ENCODE measurements at regions not wholly inside any gene's neighbourhood (a gene's known extent, or its start where the extent isn't known, plus 50 kb on each side); places are given as distances from the start of the nearest gene placed in this dataset.

GRCh38 chr4:123191728-123192127 is 204.9 kb upstream of the SPRY1 start:
- CTCF ChIA-PET: interaction anchor here in 1 of 2 donors (0.5 kb wide), 1 partner anchor 1267 kb away, joined by 3 read pairs; no protein-coding TSS in a partner anchor
- POLR2A ChIA-PET: no interaction called here

GRCh38 chr4:123193802-123194367 is 202.7 kb upstream of the SPRY1 start:
- no CpG with 5 or more reads among the region's 3 CpGs for WGBS (ENCODE audit: insufficient coverage)
- Mint-ChIP-seq H3K36me3 (peaks cover 16% of the 10 kb centered on the region), H3K9me3 (no peaks in the 10 kb centered on the region), H3K4me3 (no peak overlapping the region), H3K4me1 (peaks cover 0 to 3% (median 0%) of the 10 kb centered on the region in 3 donors), H3K27me3 (no peaks in the 10 kb centered on the region), H3K27ac (no peak overlapping the region)
- DNase-seq (no peak), ATAC-seq (replicated peaks in 1 of 4) (no peak)
- H3K9me3 ChIP-seq: no peaks in the 10 kb centered on the region
- H3K27me3 ChIP-seq (replicated peaks in 1 of 2; ENCODE audit: control insufficient read depth in 2 of 2, extremely low read depth in 1 of 2, insufficient read depth in 2 of 2, low read length in 1 of 2): no peaks in the 10 kb centered on the region
- ChIA-PET POLR2A (no interaction called here), CTCF (no interaction called here)
- H3K27ac ChIP-seq (ENCODE audit: low read length): no peak overlapping the region
- no peaks in the 10 kb centered on the region for H3K36me3 ChIP-seq (ENCODE audit: control insufficient read depth in 2 of 2, extremely low read depth in 1 of 2, insufficient read depth in 1 of 2, low read length in 1 of 2)
- H3K4me3 ChIP-seq (ENCODE audit: control insufficient read depth in 1 of 2, extremely low read depth in 1 of 2, low read length in 1 of 2): no peak overlapping the region
- H3K4me1 ChIP-seq (ENCODE audit: control insufficient read depth in 1 of 2, extremely low read depth in 1 of 2, insufficient read depth in 2 of 2, low read length in 2 of 2): no peaks in the 10 kb centered on the region

More at GRCh38 chr4:123191728-123192127, 204.9 kb upstream of the SPRY1 start:
- Histone ChIP-seq H3K36me3 (ENCODE audit: control insufficient read depth in 2 of 2, extremely low read depth in 1 of 2, insufficient read depth in 1 of 2, low read length in 1 of 2) (no peaks in the 10 kb centered on the region), H3K9me3 (no peaks in the 10 kb centered on the region), H3K4me3 (ENCODE audit: control insufficient read depth in 1 of 2, extremely low read depth in 1 of 2, low read length in 1 of 2) (no peak overlapping the region), H3K27ac (ENCODE audit: low read length) (no peak overlapping the region), H3K4me1 (ENCODE audit: control insufficient read depth in 1 of 2, extremely low read depth in 1 of 2, insufficient read depth in 2 of 2, low read length in 2 of 2) (no peaks in the 10 kb centered on the region), H3K27me3 (replicated peaks in 1 of 2; ENCODE audit: control insufficient read depth in 2 of 2, extremely low read depth in 1 of 2, insufficient read depth in 2 of 2, low read length in 1 of 2) (no peaks in the 10 kb centered on the region)
- Mint-ChIP-seq H3K9me3 (no peaks in the 10 kb centered on the region), H3K4me3 (no peak overlapping the region), H3K27ac (no peak overlapping the region), H3K27me3 (no peaks in the 10 kb centered on the region), H3K4me1 (peaks cover 0 to 3% (median 0%) of the 10 kb centered on the region in 3 donors), H3K36me3 (peaks cover 16% of the 10 kb centered on the region)
- ATAC-seq (replicated peaks in 1 of 4) (no peak), DNase-seq (no peak)
- WGBS (ENCODE audit: insufficient coverage): no CpG with 5 or more reads among the region's 2 CpGs

- Mint-ChIP-seq H3K36me3 (peaks cover 23% of the 10 kb centered on the region), H3K27ac (no peak overlapping the region), H3K27me3 (no peaks in the 10 kb centered on the region), H3K9me3 (no peaks in the 10 kb centered on the region), H3K4me1 (no peaks in the 10 kb centered on the region), H3K4me3 (no peak overlapping the region)
- no peaks in the 10 kb centered on the region for H3K27me3 ChIP-seq (replicated peaks in 1 of 2; ENCODE audit: control insufficient read depth in 2 of 2, extremely low read depth in 1 of 2, insufficient read depth in 2 of 2, low read length in 1 of 2)
- WGBS (ENCODE audit: insufficient coverage): no CpG with 5 or more reads among the region's 2 CpGs
- DNase-seq (no peak), ATAC-seq (replicated peaks in 1 of 4) (no peak)
- H3K4me3 ChIP-seq (ENCODE audit: control insufficient read depth in 1 of 2, extremely low read depth in 1 of 2, low read length in 1 of 2): no peak overlapping the region
- CTCF ChIA-PET: interaction anchor here in 1 of 2 donors (0.5 to 0.6 kb wide), 2 partner anchors 11 to 13 kb away, joined by 3 to 8 read pairs; no protein-coding TSS in a partner anchor
- H3K4me1 ChIP-seq (ENCODE audit: control insufficient read depth in 1 of 2, extremely low read depth in 1 of 2, insufficient read depth in 2 of 2, low read length in 2 of 2): no peaks in the 10 kb centered on the region
- H3K36me3 ChIP-seq (ENCODE audit: control insufficient read depth in 2 of 2, extremely low read depth in 1 of 2, insufficient read depth in 1 of 2, low read length in 1 of 2): no peaks in the 10 kb centered on the region
- no peaks in the 10 kb centered on the region for H3K9me3 ChIP-seq
- H3K27ac ChIP-seq (ENCODE audit: low read length): no peak overlapping the region
- POLR2A ChIA-PET: no interaction called here
Measured at GRCh38 chr4:123198706-123199105, 197.9 kb upstream of the SPRY1 start.

- CTCF ChIA-PET: interaction anchor here in 1 of 2 donors (0.6 kb wide), 1 partner anchor 18 kb away, joined by 3 read pairs; no protein-coding TSS in a partner anchor
- POLR2A ChIA-PET: no interaction called here
- 100% methylated on average over 3 of the region's 7 CpGs for WGBS (ENCODE audit: insufficient coverage)
- no peak for DNase-seq
- no peaks in the 10 kb centered on the region for H3K4me1 ChIP-seq (ENCODE audit: control insufficient read depth in 1 of 2, extremely low read depth in 1 of 2, insufficient read depth in 2 of 2, low read length in 2 of 2)
- Mint-ChIP-seq H3K27me3 (no peaks in the 10 kb centered on the region), H3K36me3 (peaks cover 26% of the 10 kb centered on the region), H3K4me1 (no peaks in the 10 kb centered on the region), H3K9me3 (no peaks in the 10 kb centered on the region), H3K27ac (no peak overlapping the region), H3K4me3 (no peak overlapping the region)
- H3K36me3 ChIP-seq (ENCODE audit: control insufficient read depth in 2 of 2, extremely low read depth in 1 of 2, insufficient read depth in 1 of 2, low read length in 1 of 2): no peaks in the 10 kb centered on the region
- H3K27me3 ChIP-seq (replicated peaks in 1 of 2; ENCODE audit: control insufficient read depth in 2 of 2, extremely low read depth in 1 of 2, insufficient read depth in 2 of 2, low read length in 1 of 2): no peaks in the 10 kb centered on the region
- no peaks in the 10 kb centered on the region for H3K9me3 ChIP-seq
- no peak overlapping the region for H3K4me3 ChIP-seq (ENCODE audit: control insufficient read depth in 1 of 2, extremely low read depth in 1 of 2, low read length in 1 of 2)
- ATAC-seq (replicated peaks in 1 of 4): no peak
- no peak overlapping the region for H3K27ac ChIP-seq (ENCODE audit: low read length)
Measured at GRCh38 chr4:123200051-123200940, 196.3 kb upstream of the SPRY1 start.

- Histone ChIP-seq H3K9me3 (no peaks in the 10 kb centered on the region), H3K27ac (ENCODE audit: low read length) (no peak overlapping the region), H3K36me3 (ENCODE audit: control insufficient read depth in 2 of 2, extremely low read depth in 1 of 2, insufficient read depth in 1 of 2, low read length in 1 of 2) (no peaks in the 10 kb centered on the region), H3K4me1 (ENCODE audit: control insufficient read depth in 1 of 2, extremely low read depth in 1 of 2, insufficient read depth in 2 of 2, low read length in 2 of 2) (no peaks in the 10 kb centered on the region), H3K27me3 (replicated peaks in 1 of 2; ENCODE audit: control insufficient read depth in 2 of 2, extremely low read depth in 1 of 2, insufficient read depth in 2 of 2, low read length in 1 of 2) (no peaks in the 10 kb centered on the region), H3K4me3 (ENCODE audit: control insufficient read depth in 1 of 2, extremely low read depth in 1 of 2, low read length in 1 of 2) (no peak overlapping the region)
- H3K4me1 Mint-ChIP-seq: no peaks in the 10 kb centered on the region
- POLR2A ChIA-PET: no interaction called here
- no peak overlapping the region for H3K27ac Mint-ChIP-seq
- peaks cover 28% of the 10 kb centered on the region for H3K36me3 Mint-ChIP-seq
- CTCF ChIA-PET: no interaction called here
- no peak overlapping the region for H3K4me3 Mint-ChIP-seq
- WGBS (ENCODE audit: insufficient coverage): no CpG with 5 or more reads among the region's 1 CpG
- no peak for DNase-seq
- no peak for ATAC-seq (replicated peaks in 1 of 4)
- H3K9me3 Mint-ChIP-seq: no peaks in the 10 kb centered on the region
- H3K27me3 Mint-ChIP-seq: no peaks in the 10 kb centered on the region
Measured at GRCh38 chr4:123204737-123205136, 191.9 kb upstream of the SPRY1 start.

GRCh38 chr4:123206016-123206415 is 190.6 kb upstream of the SPRY1 start:
- Histone ChIP-seq H3K4me1 (ENCODE audit: control insufficient read depth in 1 of 2, extremely low read depth in 1 of 2, insufficient read depth in 2 of 2, low read length in 2 of 2) (no peaks in the 10 kb centered on the region), H3K4me3 (ENCODE audit: control insufficient read depth in 1 of 2, extremely low read depth in 1 of 2, low read length in 1 of 2) (no peak overlapping the region), H3K9me3 (no peaks in the 10 kb centered on the region), H3K27me3 (replicated peaks in 1 of 2; ENCODE audit: control insufficient read depth in 2 of 2, extremely low read depth in 1 of 2, insufficient read depth in 2 of 2, low read length in 1 of 2) (no peaks in the 10 kb centered on the region), H3K27ac (ENCODE audit: low read length) (no peak overlapping the region), H3K36me3 (ENCODE audit: control insufficient read depth in 2 of 2, extremely low read depth in 1 of 2, insufficient read depth in 1 of 2, low read length in 1 of 2) (no peaks in the 10 kb centered on the region)
- Mint-ChIP-seq H3K4me3 (no peak overlapping the region), H3K27me3 (no peaks in the 10 kb centered on the region), H3K27ac (no peak overlapping the region), H3K4me1 (no peaks in the 10 kb centered on the region), H3K36me3 (peaks cover 28% of the 10 kb centered on the region), H3K9me3 (no peaks in the 10 kb centered on the region)
- DNase-seq: no peak
- ChIA-PET POLR2A (interaction anchor here in 1 of 2 donors (0.6 kb wide), 2 partner anchors 154 to 884 kb away, joined by 3 read pairs; no protein-coding TSS in a partner anchor), CTCF (interaction anchor here in 1 of 2 donors (0.7 kb wide), 1 partner anchor 106 kb away, joined by 3 read pairs; no protein-coding TSS in a partner anchor)
- no peak for ATAC-seq (replicated peaks in 1 of 4)
- no CpG with 5 or more reads among the region's 3 CpGs for WGBS (ENCODE audit: insufficient coverage)

All from T-cell (primary cell).